Peyer's patch (tissue), 4 donors: ENCODE measurements at regions not wholly inside any gene's neighbourhood (a gene's known extent, or its start where the extent isn't known, plus 50 kb on each side); places are given as distances from the start of the nearest gene placed in this dataset.

Source experiments
- CTCF ChIP-seq, 6 experiments: fragments of 450-650 bp in 4 of 6; fragments of 200-600 bp in 2 of 6; sonication (generic) in 1 of 6; IDR thresholded peaks; one replicate each; pipeline ENCODE4 v1.5.1; 2017 to 2019; ENCODE audit warnings: antibody characterized with exemption in 6 of 6, mild to moderate bottlenecking in 3 of 6, moderate library complexity in 1 of 6
- POLR2A ChIP-seq, 2 donors: fragments of 450-650 bp; IDR thresholded peaks; one replicate each; pipeline ENCODE4 v1.5.1; 2017; ENCODE audit warnings: antibody characterized with exemption in 2 of 2, mild to moderate bottlenecking in 2 of 2, moderate library complexity in 2 of 2

- TF ChIP-seq CTCF (IDR thresholded peaks at IDR 0.05) (no peak), POLR2A (IDR thresholded peaks at IDR 0.05) (no peak)
Observed at GRCh38 chr2:43123486-43123885, 102.9 kb downstream of the ZFP36L2 start.
